GM19025 (cell line): ENCODE measurements at regions not wholly inside any gene's neighbourhood (a gene's known extent, or its start where the extent isn't known, plus 50 kb on each side); places are given as distances from the start of the nearest gene placed in this dataset.

Experiments used
- ATAC-seq: cut with Tn5 transposase; IDR thresholded peaks from one replicate; pipeline ENCODE4 v1.9.1; 2021; ENCODE audit warnings: mild to moderate bottlenecking, low read depth, moderate library complexity; ENCODE audit not compliant: unreplicated experiment

DNA sequence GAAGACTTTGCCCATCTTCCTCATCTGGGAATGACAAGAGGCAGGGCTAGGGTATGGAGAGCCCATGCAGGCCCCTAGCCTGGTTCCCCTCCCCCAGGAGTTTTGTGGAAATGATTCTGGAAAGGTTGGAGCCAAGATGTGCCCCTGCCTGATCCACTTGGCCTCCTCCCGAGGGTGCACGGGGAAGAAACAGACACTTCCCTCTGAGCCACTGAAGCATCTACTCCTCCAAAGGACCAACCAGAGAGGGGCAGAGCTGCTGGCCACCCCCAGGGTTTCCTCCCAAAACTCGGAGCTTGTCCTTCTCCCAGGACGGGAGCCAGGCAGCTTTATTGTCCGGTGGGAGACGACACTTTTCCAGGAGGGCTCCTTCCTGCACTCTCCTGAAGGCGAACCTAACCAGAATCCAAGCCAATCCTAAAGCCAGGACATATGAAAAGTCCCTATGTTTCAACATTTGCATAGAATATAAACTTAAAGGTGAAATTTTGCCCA lies 149.2 kb upstream of the COPS8 start:
- ATAC-seq, result no peak

DNA sequence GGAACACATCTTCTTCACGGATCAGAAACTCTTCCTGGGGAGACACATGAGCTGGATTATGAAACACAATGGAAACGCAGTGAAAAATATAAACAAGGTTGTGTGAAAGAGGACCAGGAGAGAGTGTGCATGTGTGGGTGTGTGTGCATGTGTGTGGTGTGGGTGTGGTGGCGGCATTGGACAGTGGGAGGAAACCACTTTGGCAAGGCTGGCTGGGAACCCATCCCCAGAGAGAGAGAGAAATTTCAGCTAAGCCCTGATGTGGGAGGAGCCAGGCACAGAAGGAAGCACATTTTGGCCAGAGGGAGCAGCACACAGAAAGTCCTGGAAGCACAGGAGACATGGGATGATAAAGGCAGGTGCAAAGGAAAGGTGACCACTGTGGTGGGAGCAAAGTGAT lies 147.6 kb upstream of the COPS8 start:
- ATAC-seq, result no peak

DNA sequence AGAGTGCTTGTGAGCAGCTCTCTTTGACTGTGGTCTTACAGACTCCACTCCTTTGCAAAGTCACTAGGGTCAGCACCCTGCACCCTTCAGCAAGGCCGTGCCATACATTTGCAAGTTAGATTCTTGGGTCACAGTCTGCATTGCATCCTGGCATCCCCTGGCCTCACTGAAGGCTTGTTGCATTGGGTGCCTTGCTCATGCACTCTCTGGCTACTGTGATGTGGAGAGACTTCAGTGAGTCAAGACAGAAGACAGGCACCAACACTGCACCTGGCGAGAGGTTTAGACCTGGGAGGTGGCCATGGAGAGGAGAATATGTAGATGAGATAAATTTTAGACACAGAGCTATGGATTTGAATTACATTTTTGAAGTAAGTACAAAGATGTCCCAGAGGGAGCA lies 146.4 kb upstream of the COPS8 start:
- no peak for ATAC-seq

DNA sequence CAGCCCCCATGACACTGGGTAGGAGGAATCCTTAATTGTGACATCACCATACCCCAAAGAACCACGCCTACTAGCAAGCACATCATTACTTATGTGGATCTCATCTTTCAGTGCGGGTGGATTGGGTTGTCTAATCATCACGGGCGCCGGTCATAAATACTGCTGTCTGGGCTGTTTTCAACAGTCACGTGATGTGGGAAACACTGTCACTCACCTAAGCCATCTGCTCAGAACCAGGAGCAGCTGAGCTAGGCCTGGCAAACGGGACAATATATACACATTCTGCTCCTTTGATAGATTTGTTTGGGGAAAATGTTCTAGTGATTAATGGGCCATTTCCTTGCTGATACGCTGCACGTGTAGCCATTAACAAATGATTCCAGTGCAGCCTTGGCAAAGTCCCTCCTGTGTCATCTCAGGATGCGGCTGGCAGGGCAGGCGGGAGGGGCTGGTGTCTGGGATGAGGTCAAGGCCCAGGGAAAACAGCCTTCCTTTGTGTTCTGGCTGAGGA lies 145.9 kb upstream of the COPS8 start:
- ATAC-seq, result no peak

GRCh38 chr2:236940497-236940896 lies 145.2 kb upstream of the COPS8 start:
- ATAC-seq, result no peak

DNA sequence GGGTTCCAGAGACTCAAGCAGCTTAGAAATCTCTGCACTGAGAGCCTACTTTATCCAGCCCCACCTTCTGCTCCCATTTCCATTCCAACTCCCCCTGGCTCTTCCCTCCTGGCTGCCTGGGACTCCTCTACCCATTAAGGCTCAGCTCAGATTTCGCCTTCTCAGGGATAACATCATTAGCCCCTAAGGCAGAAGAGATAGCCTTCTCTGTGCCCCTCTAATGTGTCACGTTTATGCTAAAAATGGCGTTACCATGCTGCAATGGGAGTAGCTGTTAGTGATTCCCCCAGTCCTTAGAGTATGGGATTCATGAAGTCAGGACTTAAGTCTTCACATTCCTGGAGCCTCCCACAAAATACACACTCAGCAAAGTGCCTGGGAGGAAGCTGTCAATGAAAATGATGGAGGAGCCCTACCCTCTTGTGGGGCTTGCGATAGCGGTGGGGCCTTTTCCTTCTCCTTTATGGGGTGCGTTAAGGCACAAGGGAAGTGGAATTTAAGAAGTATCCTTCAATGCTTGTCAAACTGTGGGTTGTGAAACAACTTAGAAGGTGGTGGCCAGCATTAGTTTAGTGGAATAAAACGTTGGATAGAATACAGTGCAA lies 144.7 kb upstream of the COPS8 start:
- ATAC-seq, result no peak

DNA sequence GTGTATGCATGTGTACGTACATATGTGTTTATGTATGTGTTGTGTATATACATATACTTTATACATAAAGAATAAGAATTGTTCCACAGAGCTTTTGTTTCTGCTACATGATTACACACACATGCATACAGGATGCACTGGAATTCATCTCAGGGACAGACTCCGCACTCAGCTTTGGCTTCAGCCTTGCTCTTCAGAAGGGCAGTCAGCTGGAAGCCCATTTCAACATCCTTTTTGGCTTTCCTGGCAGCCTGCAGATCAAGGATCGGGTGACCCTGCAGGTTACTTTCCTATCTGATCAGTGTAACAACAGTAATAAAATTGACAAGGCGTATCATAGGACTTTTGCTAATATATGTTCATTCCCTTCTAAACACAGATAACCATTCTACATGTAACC lies 144.1 kb upstream of the COPS8 start:
- no peak for ATAC-seq

DNA sequence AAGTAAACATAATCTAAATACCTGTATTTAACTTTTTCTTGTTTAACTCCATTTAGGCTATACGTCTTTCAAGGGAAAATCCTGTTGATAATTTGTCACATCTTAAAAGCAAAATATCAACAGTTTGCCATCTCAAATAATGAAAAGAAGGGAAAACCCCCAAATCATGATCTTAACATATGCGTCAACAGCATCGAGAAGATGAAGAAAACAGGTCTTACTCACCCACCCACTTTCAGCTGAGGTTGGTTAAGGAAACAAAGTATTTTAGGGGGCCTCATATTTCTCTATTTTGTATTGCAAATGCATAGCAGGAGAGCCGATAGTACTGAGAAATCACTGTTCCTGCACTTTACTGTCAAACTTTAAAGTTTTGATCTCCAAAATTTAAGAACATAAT lies 143.1 kb upstream of the COPS8 start:
- no peak for ATAC-seq

DNA sequence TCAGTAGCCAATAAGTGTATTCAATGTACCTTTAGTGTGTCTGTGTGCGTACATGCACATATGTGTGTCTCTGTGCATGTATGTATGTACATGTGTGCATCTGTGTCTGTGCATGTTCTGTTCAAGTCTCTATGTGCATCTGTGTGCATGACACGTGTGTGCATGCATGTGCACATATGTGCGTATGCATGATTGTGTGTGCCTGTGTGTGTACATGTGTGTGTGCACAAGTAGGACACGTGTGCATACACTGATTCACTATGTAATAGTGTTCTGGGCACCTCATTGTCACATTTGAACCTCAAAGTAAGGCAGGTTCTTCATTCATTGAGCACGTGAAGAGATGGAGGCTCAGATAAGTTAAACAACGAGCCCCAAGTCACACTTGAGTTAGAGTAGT lies 142.6 kb upstream of the COPS8 start:
- ATAC-seq, result no peak

DNA sequence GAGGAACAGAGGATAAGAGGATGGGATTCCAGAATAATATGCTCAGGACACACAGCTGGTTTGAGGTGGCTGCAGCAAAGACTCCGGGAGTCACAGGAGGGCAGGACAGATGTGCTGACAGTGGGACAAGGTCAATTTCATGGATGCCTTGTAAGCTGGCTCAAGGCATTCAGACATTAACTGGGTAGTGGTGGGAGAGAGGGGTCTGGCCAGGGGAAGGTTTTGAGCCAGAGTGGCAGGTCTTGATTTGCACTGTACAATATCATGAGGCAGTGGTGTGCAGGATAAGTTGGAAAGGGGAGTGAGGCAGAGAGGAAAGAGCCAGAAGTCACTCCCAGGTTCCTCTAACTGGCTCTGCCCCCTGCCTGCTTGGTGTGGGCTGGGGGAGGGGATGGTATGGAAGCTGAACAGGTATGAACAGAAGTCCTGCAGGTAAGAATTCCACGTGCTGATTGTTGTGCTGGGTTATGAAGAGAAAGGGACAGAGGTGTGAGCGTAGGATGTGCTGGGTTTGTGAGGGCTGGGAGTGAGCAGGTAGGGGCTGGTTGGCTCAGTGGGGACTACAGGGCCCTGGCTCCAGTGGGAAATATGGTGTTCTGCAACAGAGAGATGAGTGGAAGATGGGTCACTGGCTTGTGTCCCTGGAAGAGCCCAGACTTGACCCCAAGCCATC lies 141.7 kb upstream of the COPS8 start:
- no peak for ATAC-seq

- no peak for ATAC-seq
Measured at GRCh38 chr2:236944561-236944960, 141.1 kb upstream of the COPS8 start.

GRCh38 chr2:236945431-236946016 lies 140.2 kb upstream of the COPS8 start:
- ATAC-seq, result no peak

DNA sequence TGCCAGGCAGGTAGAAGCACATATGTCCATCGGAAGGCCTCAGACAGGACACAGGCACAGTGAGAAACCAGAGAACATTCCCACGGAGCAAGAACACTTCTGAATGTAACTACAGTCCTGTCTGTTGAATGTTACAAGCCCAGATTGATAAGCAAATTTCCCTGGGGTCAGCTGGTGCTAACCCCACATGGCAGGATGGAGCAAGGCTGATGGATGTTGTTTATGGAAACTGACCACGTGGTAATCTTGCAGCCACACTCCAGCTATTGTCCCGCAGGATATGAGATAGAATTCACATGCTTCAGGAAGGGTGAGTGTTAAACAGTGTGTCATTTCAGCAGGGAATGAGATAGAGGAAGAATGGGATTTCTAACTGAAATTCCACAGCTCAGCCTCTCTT lies 138.8 kb upstream of the COPS8 start:
- ATAC-seq, result no peak

GRCh38 chr2:236947294-236947693 lies 138.4 kb upstream of the COPS8 start:
- no peak for ATAC-seq

- no peak for ATAC-seq
Measured at GRCh38 chr2:236947896-236948295, 137.8 kb upstream of the COPS8 start.

DNA sequence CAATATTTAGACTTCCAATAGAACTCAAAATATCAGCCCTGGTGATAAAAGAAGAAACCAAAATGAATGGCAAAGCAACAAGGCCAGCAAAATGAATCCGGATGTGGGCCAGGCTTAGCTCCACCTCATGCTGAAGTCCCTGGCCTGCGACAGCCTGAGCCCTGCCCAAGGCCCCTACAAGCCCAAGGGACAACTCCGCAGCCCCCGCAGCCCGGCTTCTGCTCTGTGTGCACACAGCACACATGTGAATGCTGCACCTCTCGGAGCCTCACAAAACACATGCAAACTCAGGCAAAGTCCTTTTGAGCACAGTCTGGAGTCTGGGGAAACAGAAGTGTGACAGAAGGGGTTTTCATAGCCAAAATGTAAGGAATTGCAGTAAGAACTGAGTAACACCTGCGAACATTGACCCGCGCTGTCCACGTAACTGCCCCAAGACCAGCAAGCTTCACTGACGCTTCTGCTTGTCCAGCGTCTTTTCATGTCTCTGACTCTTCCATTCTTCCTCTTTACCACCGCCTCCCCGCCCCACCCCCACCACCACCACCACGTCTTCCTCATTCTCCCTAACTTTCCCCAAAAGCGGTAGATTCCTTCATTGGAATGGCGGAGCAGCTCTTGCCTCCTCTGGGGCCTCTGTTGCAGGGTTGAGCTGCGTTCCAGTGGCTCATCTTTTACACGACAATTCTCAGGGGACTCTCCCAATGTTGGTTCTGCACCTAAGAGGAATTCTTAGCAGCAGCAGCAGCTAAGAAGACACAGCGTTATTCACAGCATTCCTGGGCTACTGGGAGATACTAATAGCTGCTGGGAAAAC lies 136.4 kb upstream of the COPS8 start:
- ATAC-seq, result no peak

DNA sequence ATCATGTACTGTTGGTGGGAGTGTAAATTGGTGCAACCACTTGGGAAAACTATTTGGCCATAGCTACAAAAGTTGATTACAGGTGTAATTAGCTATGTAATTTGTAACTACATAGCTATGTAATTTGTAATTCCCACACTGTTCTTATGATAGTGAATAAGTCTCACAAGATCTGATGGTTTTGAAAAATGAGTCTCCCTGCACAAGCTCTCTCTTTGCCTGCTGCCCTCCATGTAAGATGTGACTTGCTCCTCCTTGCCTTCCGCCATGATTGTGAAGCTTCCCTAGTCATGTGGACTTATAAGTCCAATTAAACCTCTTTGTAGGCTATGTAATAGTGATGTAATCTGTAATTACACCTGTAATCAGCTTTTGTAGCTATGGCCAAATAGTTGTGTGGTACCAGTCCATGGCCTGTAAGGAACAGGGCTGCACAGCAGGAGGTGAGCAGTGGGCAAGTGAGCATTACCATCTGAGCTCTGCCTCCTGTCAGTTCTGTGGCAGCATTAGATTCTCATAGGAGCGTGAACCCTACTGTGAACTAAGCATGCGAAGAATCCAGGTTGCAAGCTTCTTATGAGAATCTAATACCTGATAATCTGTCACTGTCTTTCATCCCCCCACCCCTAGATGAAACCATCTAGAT lies 133.7 kb upstream of the COPS8 start:
- no peak for ATAC-seq

GRCh38 chr2:236954641-236955040 lies 131.0 kb upstream of the COPS8 start:
- no peak for ATAC-seq

GRCh38 chr2:236955521-236956030 lies 130.1 kb upstream of the COPS8 start:
- ATAC-seq, result no peak

GRCh38 chr2:236956031-236956618 lies 129.6 kb upstream of the COPS8 start:
- no peak for ATAC-seq
